T-helper 1 cell treated with Interleukin-12 subunit alpha and Interleukin-12 subunit beta and Interleukin-4 antibody, amounts not matched to agents 30 μg/mL and 1 μg/mL, for 36 hours (primary cell): ENCODE measurements at regions not wholly inside any gene's neighbourhood (a gene's known extent, or its start where the extent isn't known, plus 50 kb on each side); places are given as distances from the start of the nearest gene placed in this dataset.
"Not testable (repeated sequence)": the region's sequence is repeated elsewhere in the genome, so short reads cannot be mapped to it uniquely, and the experiment has no call there.

Experiments
- H3K27ac Mint-ChIP-seq: one replicate; pipeline ENCODE4 v1.8.0; 2021; ENCODE audit warnings: mild to moderate bottlenecking, mixed read lengths
- H3K27me3 Mint-ChIP-seq: one replicate; pipeline ENCODE4 v1.8.0; 2021; ENCODE audit warnings: low read depth, mixed read lengths
- H3K36me3 Mint-ChIP-seq: one replicate; pipeline ENCODE4 v1.8.0; 2021; ENCODE audit warnings: low read depth, mixed read lengths
- H3K4me1 Mint-ChIP-seq: one replicate; pipeline ENCODE4 v1.8.0; 2021; ENCODE audit warnings: low read depth, mixed read lengths
- H3K4me3 Mint-ChIP-seq: one replicate; pipeline ENCODE4 v1.8.0; 2021; ENCODE audit warnings: mild to moderate bottlenecking, moderate library complexity, mixed read lengths
- H3K9me3 Mint-ChIP-seq: one replicate; pipeline ENCODE4 v1.8.0; 2021; ENCODE audit warnings: mixed read lengths

- Mint-ChIP-seq H3K4me1 (no peaks in the 10 kb centered on the region), H3K27me3 (no peaks in the 10 kb centered on the region), H3K36me3 (no peaks in the 10 kb centered on the region), H3K4me3 (no peak overlapping the region), H3K27ac (no peak overlapping the region), H3K9me3 (peaks cover 24% of the 10 kb centered on the region)
These were observed 893.7 kb downstream of the TYW1 start for GRCh38 chr7:67890316-67890715.

DNA sequence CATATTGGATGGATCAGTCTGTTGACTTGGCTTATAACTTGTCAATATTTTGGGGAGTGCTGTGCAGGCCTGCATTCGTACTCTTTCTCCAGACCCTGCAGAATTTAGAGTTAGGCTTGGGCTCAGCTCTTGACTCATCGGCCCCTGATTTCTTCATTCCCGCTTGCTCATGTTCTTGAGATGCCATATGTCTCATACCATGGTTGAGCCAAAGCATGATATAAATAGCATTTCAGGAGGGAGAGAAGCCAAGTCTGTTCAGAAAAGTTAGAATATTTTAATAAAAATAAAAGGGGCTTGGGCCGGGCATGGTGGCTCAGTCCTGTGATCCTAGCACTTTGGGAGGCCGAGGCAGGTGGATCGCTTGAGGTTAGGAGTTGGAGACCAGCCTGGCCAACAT lies 898.1 kb downstream of the TYW1 start:
- H3K27me3 Mint-ChIP-seq: no peaks in the 10 kb centered on the region
- H3K4me3 Mint-ChIP-seq: no peak overlapping the region
- no peaks in the 10 kb centered on the region for H3K4me1 Mint-ChIP-seq
- H3K27ac Mint-ChIP-seq: no peak overlapping the region
- H3K36me3 Mint-ChIP-seq: peaks cover 2% of the 10 kb centered on the region
- H3K9me3 Mint-ChIP-seq: peaks cover 34% of the 10 kb centered on the region

DNA sequence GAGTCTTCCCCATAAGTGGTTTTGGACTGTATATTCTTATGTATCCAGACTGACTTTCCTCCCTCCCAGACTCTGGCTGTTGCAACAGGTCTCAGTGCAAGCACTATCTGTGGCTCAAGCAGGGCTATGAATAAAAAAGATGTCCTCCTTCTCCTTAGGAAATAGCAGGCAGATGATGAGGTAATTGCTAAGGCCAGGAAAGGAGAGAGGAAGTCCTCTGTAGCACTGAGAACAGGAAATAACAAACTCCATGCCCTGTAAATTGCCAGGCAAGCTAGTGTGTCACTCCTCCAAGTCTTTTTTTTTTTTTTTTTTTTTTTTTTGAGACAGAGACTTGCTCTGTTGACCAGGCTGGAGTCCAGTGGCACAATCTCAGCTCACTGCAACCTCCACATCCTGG lies 900.1 kb downstream of the TYW1 start:
- Mint-ChIP-seq H3K4me1 (no peaks in the 10 kb centered on the region), H3K27me3 (no peaks in the 10 kb centered on the region), H3K36me3 (peaks cover 2% of the 10 kb centered on the region), H3K4me3 (no peak overlapping the region), H3K27ac (no peak overlapping the region), H3K9me3 (peaks cover 35% of the 10 kb centered on the region)

DNA sequence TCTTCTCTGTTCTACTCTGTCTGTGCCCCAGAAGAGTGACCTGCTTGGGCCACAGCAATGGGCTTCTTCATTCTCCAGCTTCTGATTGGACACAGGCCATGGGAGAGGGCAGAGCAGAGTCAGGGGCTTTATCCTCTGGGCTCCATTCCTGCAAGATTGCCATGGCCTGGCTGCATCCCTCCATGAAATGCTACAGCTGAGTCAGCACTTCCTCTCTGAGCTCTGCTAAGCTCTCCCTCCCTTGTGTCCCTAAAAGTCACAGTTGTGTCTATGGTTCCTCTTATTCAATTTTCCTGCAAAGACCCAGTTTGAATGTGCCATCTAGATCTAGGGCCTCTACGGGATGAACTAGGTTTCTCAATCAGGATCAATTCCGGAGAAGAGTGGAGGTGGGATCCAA lies 903.8 kb downstream of the TYW1 start:
- Mint-ChIP-seq H3K27me3 (no peaks in the 10 kb centered on the region), H3K4me3 (no peak overlapping the region), H3K36me3 (peaks cover 2% of the 10 kb centered on the region), H3K9me3 (peaks cover 41% of the 10 kb centered on the region), H3K4me1 (no peaks in the 10 kb centered on the region), H3K27ac (no peak overlapping the region)

DNA sequence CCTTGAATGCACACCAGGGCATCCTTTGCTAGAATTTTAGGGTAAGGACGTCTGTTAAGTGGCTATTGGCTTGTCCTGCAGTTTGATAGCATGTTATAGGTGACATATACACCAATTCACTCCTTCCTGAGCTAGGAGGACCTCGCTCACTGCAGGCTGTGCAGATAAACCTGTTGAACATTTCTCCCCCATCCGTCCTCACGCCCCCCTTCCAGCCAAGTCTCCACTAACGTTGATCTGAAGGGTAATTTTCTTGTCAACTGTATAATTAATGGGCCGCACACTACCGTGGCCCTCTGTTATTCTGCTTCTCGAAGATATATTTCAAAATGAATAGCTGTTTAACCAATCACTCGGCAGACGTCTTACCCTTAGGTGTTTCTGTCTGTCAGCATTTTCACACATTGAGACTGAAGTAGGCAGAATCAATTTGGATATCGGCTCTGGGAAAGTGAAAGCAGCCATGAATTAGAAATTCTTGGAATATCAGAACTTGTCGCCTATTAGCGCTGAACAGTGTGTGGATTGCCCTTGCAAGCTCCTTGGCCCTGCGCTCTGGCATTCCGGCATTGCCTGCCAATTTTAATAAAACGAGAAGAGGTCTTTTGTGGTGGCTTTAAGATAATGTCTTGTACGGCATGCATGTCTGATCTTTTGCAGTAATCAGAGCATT lies 905.3 kb downstream of the TYW1 start:
- Mint-ChIP-seq H3K27ac (no peak overlapping the region), H3K4me1 (no peaks in the 10 kb centered on the region), H3K9me3 (peaks cover 43% of the 10 kb centered on the region), H3K27me3 (no peaks in the 10 kb centered on the region), H3K36me3 (peaks cover 2% of the 10 kb centered on the region), H3K4me3 (no peak overlapping the region)

- peaks cover 49% of the 10 kb centered on the region for H3K9me3 Mint-ChIP-seq
- no peaks in the 10 kb centered on the region for H3K36me3 Mint-ChIP-seq
These were observed 911.2 kb downstream of the TYW1 start for GRCh38 chr7:67907792-67908191.

DNA sequence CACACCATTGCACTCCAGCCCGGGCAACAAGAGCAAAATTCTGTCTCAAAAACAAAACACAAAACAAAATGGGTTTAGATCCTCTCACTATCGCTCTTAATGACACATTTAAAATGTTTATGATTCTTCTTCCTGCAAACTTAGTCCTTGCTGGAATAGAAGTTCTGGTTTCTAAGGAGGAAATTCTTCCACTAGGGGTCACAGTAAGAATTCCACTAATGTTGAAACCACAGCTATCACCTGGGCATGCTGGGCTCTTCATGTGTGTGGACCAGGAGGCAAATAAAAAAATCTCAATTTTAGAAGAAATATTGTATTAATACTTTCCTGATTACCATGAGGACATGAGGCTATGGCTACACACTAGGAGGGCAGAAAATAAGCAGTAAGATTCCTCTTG lies 915.8 kb downstream of the TYW1 start:
- no peaks in the 10 kb centered on the region for H3K27me3 Mint-ChIP-seq

More at GRCh38 chr7:67907792-67908191, 911.2 kb downstream of the TYW1 start:
- H3K4me1 Mint-ChIP-seq: no peaks in the 10 kb centered on the region
- no peak overlapping the region for H3K4me3 Mint-ChIP-seq
- no peak overlapping the region for H3K27ac Mint-ChIP-seq
- no peaks in the 10 kb centered on the region for H3K27me3 Mint-ChIP-seq

DNA sequence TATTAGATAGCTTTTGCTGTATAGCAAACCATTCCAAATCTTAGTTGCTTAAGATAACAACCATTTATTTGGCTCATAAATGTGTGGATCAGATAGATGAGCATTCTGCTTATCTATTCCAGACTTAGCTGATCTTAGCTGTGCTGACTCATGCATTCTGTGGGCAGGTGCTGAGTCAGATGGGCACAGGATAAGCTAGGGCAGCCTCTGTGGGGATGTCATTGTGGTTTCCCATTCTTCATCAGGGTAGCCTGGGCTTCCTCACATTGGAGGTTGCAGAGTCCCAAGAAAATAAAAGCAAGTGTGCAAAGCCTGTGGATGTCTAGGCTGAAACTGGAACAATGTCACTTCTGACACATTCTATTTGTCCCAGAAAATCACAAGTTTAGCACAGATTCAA lies 917.0 kb downstream of the TYW1 start:
- H3K4me1 Mint-ChIP-seq: peaks cover 2% of the 10 kb centered on the region
- no peak overlapping the region for H3K4me3 Mint-ChIP-seq
- H3K9me3 Mint-ChIP-seq: peaks cover 49% of the 10 kb centered on the region
- no peak overlapping the region for H3K27ac Mint-ChIP-seq
- H3K27me3 Mint-ChIP-seq: no peaks in the 10 kb centered on the region
- H3K36me3 Mint-ChIP-seq: peaks cover 2% of the 10 kb centered on the region

More for the DNA sequence above, 915.8 kb downstream of the TYW1 start:
- Mint-ChIP-seq H3K4me1 (no peaks in the 10 kb centered on the region), H3K36me3 (no peaks in the 10 kb centered on the region), H3K9me3 (peaks cover 49% of the 10 kb centered on the region), H3K4me3 (no peak overlapping the region), H3K27ac (no peak overlapping the region)

- H3K27ac Mint-ChIP-seq, H3K27me3 Mint-ChIP-seq, H3K4me3 Mint-ChIP-seq, H3K4me1 Mint-ChIP-seq, H3K36me3 Mint-ChIP-seq: not testable (repeated sequence)
- peaks cover 51% of the 10 kb centered on the region for H3K9me3 Mint-ChIP-seq
These were observed 919.5 kb downstream of the TYW1 start for GRCh38 chr7:67916111-67916510.

DNA sequence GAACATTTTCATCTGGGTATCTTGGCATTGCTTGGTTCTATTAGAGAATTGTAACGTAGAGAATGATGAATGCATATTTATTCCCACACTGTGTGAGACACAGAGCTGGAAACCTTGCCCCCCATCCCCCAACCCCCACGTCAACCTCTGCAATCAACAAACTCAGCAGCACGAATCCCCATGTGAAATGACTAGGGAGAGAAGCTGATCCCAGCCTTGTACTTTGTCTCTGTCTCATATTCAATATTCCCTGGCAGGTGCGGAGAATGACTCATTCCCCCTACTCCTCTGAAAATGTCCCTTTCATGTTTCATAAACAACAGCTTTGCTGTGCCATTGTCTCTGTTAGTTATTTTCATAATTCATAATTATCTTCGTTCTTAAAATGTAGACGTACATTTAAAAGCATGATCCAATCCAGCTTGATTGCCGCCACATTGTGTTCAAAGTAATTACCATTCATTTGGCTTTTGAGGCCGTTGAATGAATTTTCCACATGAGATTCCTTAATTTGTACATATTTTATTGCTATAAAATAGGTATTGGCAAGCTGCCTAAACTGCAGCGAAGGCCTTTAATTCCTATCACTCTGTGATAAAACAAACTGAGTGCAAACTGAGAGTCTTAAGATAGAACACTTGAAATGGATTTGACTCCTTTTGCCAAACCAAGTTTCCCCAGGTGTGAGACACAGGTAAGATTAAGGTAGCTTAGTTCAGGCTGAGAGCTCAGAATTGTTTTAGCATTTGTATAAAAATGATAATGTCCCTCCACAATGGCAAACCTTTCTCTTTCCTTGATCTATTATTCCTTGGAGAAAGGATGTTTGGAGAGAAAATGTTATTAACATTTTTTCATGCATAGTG lies 920.2 kb downstream of the TYW1 start:
- Mint-ChIP-seq H3K27me3 (no peaks in the 10 kb centered on the region), H3K4me1 (peaks cover 2% of the 10 kb centered on the region), H3K9me3 (peaks cover 55% of the 10 kb centered on the region), H3K4me3 (no peak overlapping the region), H3K27ac (no peak overlapping the region), H3K36me3 (peaks cover 2% of the 10 kb centered on the region)

- H3K27ac Mint-ChIP-seq: no peak overlapping the region
- H3K9me3 Mint-ChIP-seq: peaks cover 60% of the 10 kb centered on the region
- H3K4me1 Mint-ChIP-seq: peaks cover 2% of the 10 kb centered on the region
- no peak overlapping the region for H3K4me3 Mint-ChIP-seq
- H3K36me3 Mint-ChIP-seq: peaks cover 2% of the 10 kb centered on the region
- no peaks in the 10 kb centered on the region for H3K27me3 Mint-ChIP-seq
These were observed 920.8 kb downstream of the TYW1 start for GRCh38 chr7:67917437-67917755.

DNA sequence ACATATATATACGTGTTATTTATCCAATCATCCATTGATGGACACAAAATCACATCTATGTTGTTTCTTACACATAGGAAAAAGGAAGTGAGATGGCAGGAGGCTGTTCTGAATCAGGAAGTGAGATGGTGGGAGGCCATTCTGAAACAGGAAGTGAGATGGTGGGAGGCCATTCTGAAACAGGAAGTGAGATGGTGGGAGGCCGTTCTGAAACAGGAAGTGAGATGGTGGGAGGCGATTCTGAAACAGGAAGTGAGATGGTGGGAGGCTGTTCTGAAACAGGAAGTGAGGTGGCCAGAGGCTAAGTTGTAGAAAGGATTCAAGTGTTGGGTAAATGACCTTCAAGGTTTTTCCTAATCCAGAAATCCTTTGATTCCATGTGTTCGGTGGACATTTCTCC lies 921.5 kb downstream of the TYW1 start:
- H3K9me3 Mint-ChIP-seq: peaks cover 59% of the 10 kb centered on the region
- no peak overlapping the region for H3K4me3 Mint-ChIP-seq
- no peak overlapping the region for H3K27ac Mint-ChIP-seq

GRCh38 chr7:67923286-67923685 lies 926.7 kb downstream of the TYW1 start:
- Mint-ChIP-seq H3K4me1 (no peaks in the 10 kb centered on the region), H3K36me3 (no peaks in the 10 kb centered on the region), H3K9me3 (peaks cover 54% of the 10 kb centered on the region), H3K27ac (no peak overlapping the region), H3K4me3 (no peak overlapping the region), H3K27me3 (no peaks in the 10 kb centered on the region)

More for the DNA sequence above, 921.5 kb downstream of the TYW1 start:
- Mint-ChIP-seq H3K27me3 (no peaks in the 10 kb centered on the region), H3K36me3 (peaks cover 2% of the 10 kb centered on the region), H3K4me1 (peaks cover 2% of the 10 kb centered on the region)

GRCh38 chr7:67928141-67928540 lies 931.5 kb downstream of the TYW1 start:
- Mint-ChIP-seq H3K27me3 (no peaks in the 10 kb centered on the region), H3K4me3 (no peak overlapping the region), H3K4me1 (no peaks in the 10 kb centered on the region), H3K9me3 (peaks cover 46% of the 10 kb centered on the region), H3K27ac (no peak overlapping the region), H3K36me3 (no peaks in the 10 kb centered on the region)

- not testable (repeated sequence) for H3K27me3 Mint-ChIP-seq, H3K4me1 Mint-ChIP-seq, H3K4me3 Mint-ChIP-seq, H3K36me3 Mint-ChIP-seq, H3K27ac Mint-ChIP-seq
- peaks cover 38% of the 10 kb centered on the region for H3K9me3 Mint-ChIP-seq
These were observed 939.8 kb downstream of the TYW1 start for GRCh38 chr7:67936447-67936846.
